GM20000 (cell line): ENCODE measurements at regions not wholly inside any gene's neighbourhood (a gene's known extent, or its start where the extent isn't known, plus 50 kb on each side); places are given as distances from the start of the nearest gene placed in this dataset.

Experiments
- DNase-seq: peaks from one replicate; pipeline ENCODE4 v3.0.0; 2012; ENCODE audit warnings: low spot score
- CTCF ChIP-seq: IDR thresholded peaks from 2 replicates; pipeline ENCODE4 v1.5.1; 2012; ENCODE audit warnings: mild to moderate bottlenecking, control low read depth; ENCODE audit errors: extremely low read depth, missing control alignments

DNA sequence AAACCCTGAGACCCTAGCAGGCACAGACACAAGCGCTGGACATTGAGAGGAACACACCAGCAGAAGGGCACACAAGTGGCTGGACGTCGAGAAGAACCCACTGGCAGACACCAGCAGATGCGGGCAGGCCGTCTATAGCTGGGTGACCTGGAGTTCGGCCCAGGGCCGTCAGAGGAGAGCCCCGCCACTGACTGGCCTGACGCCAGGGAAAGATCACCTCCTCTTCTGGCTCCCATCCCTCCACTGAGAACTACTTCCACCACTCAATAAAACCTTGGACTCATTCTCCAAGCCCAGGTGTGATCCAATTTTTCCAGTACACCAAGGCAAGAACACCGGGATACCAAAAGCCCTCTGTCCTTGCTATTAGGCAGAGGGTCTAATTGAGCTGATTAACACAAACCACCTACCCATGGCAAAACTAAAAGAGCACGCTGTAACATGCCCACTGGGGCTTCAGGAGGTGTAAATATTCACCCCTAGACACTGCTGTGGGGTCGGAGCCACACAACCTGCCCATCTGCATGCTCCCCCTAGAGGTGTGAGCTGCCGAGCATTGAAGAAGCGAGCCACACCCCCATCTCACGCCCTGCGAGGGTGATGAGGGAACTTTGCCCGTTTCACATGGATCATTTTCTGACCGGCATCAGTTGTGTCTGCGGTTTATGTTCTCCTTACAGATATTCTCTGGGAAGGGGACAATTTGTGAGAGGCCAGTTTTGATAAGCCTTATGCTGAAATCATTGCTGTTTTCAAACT is 104.8 kb downstream of the HLX start:
- TF ChIP-seq CTCF = no peak
- no peak for DNase-seq

- DNase-seq = no peak
- no peak for TF ChIP-seq CTCF
These were observed 111.4 kb downstream of the HLX start for GRCh38 chr1:220990427-220991339.

GRCh38 chr1:220991506-220991905 is 112.3 kb downstream of the HLX start:
- TF ChIP-seq CTCF = no peak
- DNase-seq = no peak

DNA sequence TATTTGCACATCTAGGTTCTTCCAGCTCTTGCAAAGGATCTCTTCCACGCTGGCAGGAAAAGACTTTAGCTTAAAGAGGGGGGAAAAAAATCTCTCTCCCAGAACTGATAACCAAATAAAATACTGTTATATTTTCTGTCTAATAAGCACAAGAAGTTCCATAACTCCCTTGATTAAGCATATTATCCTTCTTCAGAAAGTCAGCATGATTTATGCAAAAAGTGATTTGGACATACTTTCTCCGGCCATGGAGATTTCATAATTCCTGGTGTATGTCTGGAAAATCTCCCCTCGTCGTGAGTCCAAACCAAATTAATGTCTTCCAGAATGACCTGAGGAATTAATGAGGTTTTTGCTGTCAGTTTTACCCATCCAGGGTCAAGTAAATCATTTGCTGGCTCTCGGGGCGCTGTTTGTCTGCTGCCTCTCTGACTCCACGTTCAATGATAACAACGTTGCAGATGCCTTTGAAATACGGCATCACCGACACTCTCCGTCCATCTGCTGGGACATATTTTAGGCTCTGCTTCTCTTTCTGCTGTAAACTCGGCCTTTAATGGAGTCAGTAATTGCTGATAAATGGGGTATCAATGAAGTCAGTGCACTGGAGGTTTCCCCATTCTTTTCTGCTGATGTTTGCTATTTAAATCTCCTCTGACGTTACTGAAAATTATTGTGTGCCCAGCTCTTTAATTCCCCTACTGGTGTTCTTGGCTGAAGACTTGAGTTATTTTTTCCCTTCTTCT is 112.9 kb downstream of the HLX start:
- TF ChIP-seq CTCF = no peak
- DNase-seq = no peak

DNA sequence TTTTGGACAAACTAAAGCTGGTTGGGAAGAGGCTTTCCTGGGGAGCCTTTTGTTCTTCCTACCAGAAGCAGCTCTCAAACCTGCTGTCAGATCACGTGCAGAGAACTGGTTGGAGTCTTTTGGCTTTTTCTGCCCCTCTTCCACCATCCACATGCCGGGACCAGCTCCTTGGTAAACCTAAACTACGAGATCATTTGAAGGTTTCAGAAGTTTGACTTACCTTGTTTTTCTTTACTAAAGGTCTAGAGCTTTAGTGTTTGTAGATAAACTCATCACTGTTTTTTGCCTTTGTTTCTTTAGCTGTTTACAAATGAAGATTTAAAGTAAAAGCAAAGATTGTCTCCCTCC is 113.4 kb downstream of the HLX start:
- no peak for DNase-seq
- TF ChIP-seq CTCF = no peak

- no peak for DNase-seq
- TF ChIP-seq CTCF = no peak
These were observed 115.4 kb downstream of the HLX start for GRCh38 chr1:220994671-220995070.
